DMS53 (cell line): ENCODE measurements at regions not wholly inside any gene's neighbourhood (a gene's known extent, or its start where the extent isn't known, plus 50 kb on each side); places are given as distances from the start of the nearest gene placed in this dataset.
"Not testable (repeated sequence)": the region's sequence is repeated elsewhere in the genome, so short reads cannot be mapped to it uniquely, and the experiment has no call there.

Source experiments
- DNase-seq: peaks from one replicate; lab custom pipeline; 2025; lab: John Stamatoyannopoulos, UW

- DNase-seq, result no peak
Measured at GRCh38 chr4:89496851-89497250, 189.3 kb upstream of the GPRIN3 start.

- no peak for DNase-seq
Measured at GRCh38 chr4:89493367-89493766, 185.8 kb upstream of the GPRIN3 start.

GRCh38 chr4:89492581-89493071 lies 185.0 kb upstream of the GPRIN3 start:
- no peak for DNase-seq

DNA sequence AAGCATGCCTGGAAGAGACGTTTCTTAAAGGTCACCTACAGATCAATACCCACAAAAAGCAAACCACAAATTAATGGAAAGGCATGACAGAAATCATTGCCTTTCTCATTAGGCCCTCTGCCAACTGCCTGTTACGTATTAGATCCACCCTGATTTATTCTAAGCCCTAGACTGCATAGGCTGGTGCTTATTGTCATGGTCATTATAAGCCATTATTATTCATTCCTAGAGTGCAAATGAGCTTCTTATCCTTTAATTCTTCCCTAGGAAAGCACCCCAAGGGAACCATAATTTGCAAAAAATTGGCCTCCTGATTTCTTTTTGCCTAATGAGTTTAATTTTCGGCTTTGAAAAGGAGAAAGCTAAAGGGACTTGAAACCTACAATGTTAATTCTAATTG lies 184.2 kb upstream of the GPRIN3 start:
- no peak for DNase-seq

- DNase-seq, result not testable (repeated sequence)
Measured at GRCh38 chr4:89489921-89490431, 182.4 kb upstream of the GPRIN3 start.

DNA sequence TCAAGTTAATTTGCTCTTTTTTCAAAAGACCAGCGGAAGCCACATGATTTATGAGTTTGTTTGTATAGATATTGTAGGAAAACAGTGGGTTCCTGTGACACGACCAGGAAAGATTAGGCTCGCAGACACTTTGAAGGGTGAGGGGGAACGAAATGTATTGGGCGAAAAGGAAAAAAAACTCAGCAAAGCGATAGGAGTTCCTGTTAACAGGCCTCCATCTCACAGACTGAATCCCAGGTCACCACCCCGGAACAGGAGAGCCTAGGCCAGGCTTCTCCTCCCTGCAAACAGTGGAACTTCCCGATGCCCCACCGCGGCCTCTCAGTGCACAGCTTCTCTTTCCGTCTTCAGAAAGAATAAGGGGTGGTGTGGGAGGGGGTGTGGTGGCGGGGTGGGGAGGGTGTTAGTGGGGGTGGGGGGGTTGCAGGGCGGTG lies 181.8 kb upstream of the GPRIN3 start:
- DNase-seq, result no peak

GRCh38 chr4:89488736-89489135 lies 181.1 kb upstream of the GPRIN3 start:
- no peak for DNase-seq

DNA sequence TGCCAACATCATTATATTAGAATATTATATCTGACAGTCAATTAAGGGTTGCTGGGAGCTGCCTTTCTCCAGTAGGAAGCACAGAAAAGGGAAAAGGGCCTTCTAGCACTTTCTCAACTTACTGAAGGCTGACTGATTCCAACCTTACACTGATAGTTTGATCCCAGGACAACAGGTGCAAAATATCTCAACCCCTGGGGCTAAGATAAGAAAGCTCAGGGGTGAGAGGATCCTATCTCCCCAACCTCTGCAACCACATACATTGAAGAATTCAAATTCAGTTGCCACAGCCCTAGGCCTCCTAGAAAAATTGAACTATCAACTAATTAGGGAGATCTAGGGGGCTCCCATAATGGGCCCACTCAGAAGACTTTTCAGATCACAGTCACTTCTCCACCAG lies 179.1 kb upstream of the GPRIN3 start:
- no peak for DNase-seq

- peak; percentile 27 for DNase-seq
Measured at GRCh38 chr4:89486042-89486441, 178.4 kb upstream of the GPRIN3 start.

DNA sequence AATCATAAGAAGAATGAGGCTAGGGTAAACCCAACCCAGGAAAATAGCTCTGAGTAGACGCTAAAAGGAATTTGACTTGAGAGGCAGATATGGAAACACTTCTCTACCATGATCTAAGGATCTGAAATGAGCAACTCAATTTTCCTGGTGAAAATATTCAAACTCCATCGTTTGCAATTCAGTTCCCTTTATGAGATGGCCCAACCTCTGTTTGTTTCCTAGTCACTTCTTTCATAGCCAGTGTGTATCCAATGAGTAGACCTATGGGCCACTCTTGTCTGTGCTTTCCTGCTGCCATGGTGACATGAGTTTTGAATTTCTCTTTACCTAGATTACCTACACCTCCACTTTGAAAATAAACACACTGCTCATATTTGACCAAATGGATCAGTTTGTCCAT lies 176.2 kb upstream of the GPRIN3 start:
- peak; percentile 29 for DNase-seq

DNA sequence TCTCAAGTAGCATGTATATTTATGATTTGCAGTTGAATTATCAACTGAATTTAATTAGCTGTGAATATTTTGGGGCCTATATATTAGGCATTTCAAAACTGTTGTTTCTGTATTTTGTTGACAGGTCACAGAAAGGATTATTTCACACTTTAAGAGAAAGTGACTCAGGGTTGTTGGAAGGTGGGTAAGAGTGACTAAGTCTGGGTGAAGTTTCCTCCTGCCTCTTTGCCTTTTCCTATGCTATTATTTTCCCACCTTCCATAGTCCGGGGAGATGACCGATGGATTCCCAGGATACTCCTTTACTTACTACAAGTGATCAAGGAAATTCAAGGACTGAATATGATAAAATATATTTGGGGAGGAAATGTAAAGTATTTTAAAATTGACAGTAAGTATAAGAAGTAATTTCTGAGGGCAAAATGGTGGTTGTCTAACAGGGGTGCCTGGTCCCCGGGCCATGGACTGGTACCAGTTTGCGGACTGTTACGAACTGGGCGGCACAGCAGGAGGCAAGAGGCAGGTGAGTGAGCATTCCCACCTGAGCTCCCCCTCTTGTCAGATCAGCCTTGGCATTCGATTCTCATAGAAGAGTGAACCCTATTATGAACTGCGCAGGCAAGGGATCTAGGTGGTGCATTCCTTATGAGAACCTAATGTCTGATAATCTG lies 175.5 kb upstream of the GPRIN3 start:
- no peak for DNase-seq

- peak; percentile 82 for DNase-seq
Measured at GRCh38 chr4:89482251-89482650, 174.7 kb upstream of the GPRIN3 start.

- DNase-seq, result no peak
Measured at GRCh38 chr4:89469930-89470375, 162.4 kb upstream of the GPRIN3 start.

GRCh38 chr4:89469516-89469915 lies 161.9 kb upstream of the GPRIN3 start:
- no peak for DNase-seq

- peak; percentile 49 for DNase-seq
Measured at GRCh38 chr4:89468602-89469001, 161.0 kb upstream of the GPRIN3 start.

DNA sequence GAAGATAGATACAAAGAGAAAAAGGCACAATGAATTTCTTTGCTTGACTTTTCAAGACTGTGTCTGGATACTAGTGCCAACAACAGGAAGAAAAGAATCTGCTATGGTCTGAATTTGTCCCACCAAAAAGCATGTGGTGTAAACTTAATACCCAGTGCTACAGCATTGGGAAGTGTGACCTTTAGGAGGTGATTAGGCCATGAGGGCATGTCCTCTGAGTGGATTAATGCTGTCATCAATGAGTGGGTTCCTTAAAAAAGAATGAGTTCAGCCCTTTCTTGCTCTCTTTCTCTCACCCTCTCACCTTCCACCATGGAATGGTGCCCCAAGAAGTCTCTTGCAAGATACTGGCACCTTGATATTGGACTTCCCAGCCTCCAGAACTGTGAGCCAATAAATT lies 155.7 kb upstream of the GPRIN3 start:
- no peak for DNase-seq

DNA sequence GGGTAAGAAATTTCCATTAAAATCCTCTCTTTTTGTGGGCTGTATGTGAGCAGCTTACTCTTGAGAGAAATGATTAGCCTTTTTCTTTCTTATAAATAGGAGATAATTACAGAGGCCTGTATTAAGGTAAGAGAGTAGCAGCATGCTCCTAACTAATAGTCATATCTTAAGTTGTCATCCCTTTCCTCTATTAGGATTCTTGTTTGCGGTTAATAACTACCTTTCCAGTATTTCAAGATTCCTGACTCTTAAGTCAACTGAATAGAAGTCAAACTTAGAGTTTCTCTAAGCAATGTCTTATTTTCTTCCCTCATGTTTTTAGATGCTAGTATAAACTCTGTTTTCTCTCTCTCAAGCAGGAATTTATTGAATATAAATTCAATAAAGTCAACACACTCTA lies 139.9 kb upstream of the GPRIN3 start:
- DNase-seq, result no peak

DNA sequence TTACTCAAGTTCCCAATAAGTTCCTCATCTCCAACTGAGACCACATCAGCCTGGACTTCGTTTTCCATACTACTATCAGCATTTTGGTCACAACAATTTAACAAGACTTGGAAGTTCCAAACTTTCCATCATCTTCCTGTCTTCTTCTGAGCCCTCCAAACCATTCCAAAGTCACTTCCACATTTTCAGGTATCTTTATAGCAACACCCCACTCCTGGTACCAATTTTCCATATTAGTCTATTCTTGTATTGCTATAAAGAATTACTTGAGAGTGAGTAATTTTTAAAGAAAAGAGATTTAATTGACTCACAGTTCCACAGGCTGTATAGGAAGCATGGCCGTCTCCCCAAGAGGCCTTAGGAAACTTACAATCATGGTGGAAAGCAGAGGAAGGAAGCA lies 138.6 kb upstream of the GPRIN3 start:
- no peak for DNase-seq

DNA sequence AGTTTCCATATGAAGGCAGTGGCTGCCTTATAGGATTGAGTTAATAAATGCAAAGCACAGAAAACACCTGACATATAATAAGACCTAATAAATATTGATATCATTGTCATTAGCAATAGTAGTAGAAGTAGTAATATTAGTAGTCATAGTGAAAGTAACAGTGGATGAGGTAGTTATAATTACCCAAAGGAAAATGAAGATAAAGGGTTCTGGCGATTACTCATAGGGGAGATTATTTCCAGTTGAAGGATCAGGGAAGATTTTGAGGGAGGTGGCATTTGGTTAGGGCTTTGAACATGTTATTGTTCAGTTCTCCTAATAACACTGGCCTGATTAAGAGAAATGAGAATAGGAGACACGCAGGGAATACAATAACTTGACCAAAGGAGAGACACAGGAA lies 131.9 kb upstream of the GPRIN3 start:
- no peak for DNase-seq

GRCh38 chr4:89438102-89438831 lies 130.7 kb upstream of the GPRIN3 start:
- DNase-seq, result peak; percentile 62

DNA sequence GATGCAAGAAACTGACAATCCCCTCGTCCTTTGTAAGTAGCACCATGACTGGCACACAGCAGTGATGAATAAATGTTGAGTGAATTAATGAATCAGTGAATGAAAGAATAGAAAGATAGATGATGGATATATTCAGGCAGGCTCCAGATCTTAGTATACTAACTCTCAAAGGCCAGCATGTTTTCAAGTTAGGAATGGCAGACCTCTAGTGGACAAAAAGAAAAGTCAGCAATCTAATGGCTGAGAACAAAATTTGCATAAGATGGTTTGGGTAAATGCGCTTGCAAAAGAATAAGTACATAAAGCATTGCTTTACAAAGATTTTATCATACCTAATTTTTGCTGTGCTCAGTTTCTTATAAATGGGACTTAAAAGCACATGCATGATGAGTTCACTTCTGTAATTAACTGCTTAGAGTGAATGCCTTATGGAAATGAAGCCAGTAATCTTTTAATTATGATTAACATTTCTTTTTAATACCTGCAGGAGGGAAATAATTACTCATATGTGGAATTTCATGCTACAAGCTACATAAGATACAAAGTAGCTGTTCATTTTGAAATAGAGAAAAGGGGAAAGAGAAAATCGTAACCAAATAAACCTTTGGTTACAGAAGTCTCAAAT lies 126.9 kb upstream of the GPRIN3 start:
- DNase-seq, result peak; percentile 59

GRCh38 chr4:89427782-89428181 lies 120.2 kb upstream of the GPRIN3 start:
- DNase-seq, result peak; percentile 63

DNA sequence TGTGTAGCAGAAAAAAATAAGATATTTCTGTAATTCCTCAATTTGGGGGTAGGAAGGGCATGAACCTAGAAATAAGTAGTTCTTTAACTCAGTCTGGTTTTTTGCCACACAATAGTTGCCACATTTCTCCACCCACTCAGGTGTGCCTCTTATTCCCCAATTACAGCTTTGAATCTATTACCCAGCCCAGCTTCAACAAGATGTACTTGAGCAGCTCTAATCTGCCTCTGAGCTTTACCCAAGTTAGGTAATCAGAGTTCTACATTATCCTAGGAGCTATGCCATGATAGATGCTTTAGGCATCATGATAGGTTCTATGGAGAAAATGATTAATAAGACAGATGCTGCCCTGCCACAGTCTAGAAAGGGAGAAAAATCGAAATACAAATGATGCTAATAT lies 117.4 kb upstream of the GPRIN3 start:
- no peak for DNase-seq
